ENCODE measurements at regions not wholly inside any gene's neighbourhood (a gene's known extent, or its start where the extent isn't known, plus 50 kb on each side); places are given as distances from the start of the nearest gene placed in this dataset.
"Not testable (repeated sequence)": the region's sequence is repeated elsewhere in the genome, so short reads cannot be mapped to it uniquely, and the experiment has no call there.

GRCh38 chr16:16942849-16943248 is 527.9 kb downstream of the XYLT1 start:
- not testable (repeated sequence) for DNase-seq

DNA sequence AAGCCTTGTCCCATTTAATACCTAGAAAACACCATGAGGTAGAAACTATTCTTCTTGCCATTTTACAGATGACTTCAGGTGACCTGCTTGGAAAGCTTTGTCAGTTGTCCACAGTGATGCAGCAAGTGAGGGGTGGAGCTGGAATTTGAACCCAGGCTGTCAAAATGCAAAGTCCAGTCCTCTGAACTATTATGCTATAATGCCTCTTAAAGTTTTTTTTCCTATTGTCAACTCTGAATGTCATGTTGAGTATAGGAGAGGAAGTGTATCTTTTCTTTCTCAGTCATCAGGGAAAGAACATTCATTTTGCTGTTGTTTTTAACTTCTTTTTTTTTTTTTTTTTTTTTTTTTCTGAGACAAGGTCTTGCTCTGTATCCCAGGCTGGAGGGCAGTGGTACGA is 525.6 kb downstream of the XYLT1 start:
- DNase-seq: no peak

DNA sequence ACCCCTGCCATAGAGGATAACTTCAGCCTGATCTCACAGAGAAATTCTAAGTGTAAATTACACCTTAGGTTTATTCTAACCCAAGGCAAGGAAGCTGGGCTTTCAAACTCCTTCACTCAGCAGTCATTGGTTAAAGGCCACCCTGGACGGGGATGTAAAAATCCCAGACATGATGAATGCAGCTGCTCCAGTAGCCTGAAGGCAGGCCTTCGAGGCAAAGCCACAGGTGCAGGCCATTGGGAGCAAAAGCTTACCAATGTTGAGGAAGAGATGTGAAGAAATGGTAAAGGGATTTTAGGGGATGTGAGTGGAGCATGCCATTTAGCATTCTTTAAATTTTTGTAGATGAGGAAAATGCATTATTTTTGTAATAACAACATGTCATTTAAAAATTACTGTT is 514.4 kb downstream of the XYLT1 start:
- DNase-seq: no peak

- no peak for DNase-seq
Measured at GRCh38 chr16:16960785-16961184, 510.0 kb downstream of the XYLT1 start.

GRCh38 chr16:16966439-16966838 is 504.3 kb downstream of the XYLT1 start:
- no peak for DNase-seq

DNA sequence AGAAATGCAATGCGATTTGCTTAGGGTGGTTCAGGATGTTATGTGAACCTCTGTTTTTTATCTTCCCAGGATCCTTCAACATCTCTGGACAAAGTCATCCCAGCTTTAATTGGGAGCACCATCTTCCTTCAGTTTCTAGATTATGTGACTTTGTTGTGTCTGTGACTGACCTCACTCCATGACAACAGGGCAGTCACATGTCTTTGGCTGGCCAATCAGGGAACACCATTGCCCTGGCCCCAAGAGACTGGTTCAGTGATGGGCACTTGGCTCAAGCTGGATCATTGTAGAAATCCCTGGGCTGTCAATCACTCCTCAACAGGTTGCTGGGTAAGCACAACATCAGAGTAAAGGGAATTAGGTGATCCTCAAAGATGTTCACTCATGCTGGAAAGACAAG is 499.7 kb downstream of the XYLT1 start:
- no peak for DNase-seq

DNA sequence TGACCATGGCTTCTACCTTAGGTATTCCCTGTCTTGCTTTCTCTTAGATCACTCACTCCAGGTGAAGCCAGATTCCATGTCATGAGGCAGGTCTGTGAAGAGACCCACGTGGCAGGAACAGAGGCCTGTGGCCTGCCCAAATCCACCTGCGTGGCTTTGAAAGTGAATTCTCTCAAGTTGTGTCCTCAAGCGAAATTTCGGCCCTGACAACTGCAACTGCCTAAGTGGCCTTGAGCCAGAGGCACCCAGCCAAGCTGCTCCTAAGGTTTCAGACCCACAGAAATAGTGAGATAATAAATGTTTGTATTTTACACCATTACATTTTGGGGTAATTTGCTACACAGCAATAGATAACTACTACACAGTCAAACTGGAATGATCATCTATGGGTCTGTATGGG is 497.9 kb downstream of the XYLT1 start:
- DNase-seq: no peak

DNA sequence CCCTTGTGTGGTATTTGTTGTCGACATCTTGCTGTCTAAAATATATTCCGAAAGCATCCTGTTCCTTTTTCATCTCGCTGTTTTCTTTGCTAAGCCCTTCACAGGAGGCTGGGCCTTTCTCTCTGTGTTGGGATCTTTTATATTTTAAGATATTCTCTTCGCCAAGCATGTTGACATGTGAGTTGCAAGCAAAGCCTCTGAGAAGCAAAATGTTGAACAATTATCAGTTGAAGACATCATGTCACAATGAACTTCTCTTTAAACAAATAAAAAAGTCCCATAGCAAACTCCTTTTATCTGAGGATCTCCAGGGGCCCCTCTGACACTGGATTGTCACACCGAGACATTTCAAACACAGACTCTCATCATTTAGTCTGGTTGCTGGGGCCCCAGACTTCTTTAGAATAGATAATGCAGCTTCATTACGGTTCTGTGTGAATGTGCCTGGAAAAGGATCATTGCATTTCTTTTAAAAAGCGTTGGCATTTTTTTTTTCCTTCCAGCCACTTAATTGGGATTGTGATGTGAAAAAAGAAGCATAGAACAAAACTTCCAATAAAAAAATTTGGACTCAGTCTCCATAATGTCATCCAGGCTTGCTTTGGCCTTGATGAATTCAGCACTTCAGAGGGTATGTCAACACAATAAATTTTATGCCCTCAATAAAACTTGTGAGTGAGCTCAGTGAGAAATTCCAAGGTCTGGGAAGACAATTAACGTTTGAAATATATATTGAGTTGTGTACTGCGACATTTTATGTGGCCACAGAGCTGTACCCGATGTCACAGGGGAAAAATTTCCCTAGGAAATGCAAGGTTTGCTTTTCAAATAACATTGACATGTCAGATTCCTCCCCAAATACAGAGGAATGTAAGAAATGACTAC is 496.8 kb downstream of the XYLT1 start:
- DNase-seq: no peak

DNA sequence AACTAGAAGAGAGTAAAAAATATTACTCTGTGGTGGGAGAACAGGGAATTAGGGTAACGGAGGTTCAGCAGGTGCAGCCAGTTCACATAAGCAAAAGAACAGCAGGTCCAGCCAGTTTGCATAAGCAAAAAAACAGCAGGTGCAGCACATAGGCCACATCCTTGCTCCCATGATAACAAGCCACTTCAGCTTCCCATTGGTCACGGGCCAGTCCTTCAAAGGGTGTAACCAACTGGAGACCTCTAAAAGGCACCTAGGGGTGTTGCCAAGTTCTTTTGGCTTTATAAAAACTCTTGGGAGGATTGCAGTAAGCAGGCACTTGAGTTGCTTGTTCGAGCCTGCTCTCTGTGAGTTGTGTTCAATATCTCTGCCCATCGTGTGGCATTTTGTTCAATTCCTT is 488.1 kb downstream of the XYLT1 start:
- DNase-seq: no peak

GRCh38 chr16:16983582-16983981 is 487.2 kb downstream of the XYLT1 start:
- DNase-seq: no peak

DNA sequence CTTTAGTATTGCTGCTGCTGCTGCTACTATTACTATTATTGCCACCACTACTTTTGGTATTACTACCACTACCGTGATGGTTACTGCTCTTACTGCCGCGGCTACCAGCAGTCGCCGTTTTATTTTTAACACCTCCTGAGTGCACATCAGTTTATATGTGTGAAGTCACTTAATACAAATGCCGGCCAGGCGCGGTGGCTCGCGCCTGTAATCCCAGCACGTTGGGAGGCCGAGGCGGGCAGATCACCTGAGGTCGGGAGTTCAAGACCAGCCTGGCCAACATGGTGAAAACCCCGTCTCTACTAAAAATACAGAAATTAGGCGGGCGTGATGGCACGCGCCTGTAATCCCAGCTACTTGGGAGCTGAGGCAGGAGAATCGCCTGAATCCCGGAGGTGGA is 486.7 kb downstream of the XYLT1 start:
- not testable (repeated sequence) for DNase-seq

DNA sequence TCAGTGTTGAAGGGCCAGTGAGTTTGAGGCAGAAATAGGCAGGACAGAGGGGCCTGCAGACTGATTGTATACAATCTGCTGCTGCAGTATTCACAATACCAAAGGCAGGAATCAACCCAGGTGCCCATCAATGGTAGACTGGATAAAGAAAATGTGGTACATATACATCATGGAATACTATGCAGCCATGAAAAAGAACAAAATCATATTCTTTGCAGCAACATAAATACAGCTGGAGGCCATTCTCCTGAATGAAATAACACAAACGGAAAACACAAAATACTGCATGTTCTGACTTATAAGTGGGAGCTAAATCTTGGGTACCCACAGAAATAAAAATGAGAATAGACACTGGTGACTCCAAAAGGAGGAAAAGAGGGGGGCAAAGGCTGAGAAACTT is 485.1 kb downstream of the XYLT1 start:
- no peak for DNase-seq

DNA sequence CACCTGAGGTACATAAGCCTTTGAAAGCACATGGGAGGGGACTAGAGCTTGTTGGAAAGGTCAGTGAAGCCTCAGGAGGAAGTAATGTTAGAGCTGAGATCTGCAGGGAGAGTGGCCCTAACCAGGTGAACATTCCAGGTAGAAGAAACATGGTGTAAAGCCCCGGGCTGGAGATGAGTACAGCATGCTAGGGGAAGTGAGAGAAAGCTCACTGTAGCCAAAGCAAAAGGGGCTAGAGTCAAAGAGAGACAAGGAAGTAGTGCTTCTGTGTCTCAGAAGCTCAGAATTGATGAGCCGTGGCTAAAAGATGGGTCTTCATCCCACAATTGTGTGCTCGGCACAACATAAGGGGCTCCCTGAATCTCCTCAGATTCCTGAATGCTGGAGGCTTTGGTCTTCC is 481.8 kb downstream of the XYLT1 start:
- no peak for DNase-seq

DNA sequence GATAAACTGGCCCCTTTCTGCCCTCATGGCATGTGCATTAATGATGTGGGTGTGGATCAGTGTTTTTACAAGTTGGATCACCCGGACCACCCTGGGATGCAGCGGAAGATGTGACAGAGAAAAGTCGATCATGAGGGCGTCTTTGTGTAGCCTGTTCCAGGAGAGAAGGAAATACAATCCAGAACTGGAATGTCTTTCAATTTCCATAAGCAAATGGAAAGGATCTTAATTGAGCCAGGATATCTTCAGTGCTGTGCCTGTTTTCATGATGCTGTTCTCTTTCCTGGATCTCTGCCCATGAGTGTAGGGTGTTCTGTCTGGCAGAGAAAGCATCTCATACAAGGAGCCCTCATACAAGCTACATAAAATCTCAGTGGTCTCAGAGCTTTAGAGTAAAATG is 481.4 kb downstream of the XYLT1 start:
- no peak for DNase-seq

DNA sequence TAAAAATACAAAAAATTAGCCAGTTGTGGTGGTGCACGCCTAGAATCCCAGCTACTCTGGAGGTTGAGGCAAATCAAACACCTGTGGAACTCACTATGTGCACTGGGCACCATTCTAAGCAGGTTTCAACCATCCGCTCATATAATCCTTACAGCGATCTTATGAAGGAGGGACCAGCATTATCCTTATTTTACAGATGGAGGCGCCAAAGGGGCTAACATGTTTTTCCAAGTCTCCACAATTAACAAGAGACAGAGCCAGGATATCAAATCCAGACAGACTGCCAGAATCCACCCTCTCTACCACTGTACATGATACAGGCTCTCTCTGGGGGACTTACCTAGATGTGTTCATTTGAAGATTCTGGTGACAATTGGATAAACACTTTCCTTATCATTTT is 479.0 kb downstream of the XYLT1 start:
- no peak for DNase-seq

DNA sequence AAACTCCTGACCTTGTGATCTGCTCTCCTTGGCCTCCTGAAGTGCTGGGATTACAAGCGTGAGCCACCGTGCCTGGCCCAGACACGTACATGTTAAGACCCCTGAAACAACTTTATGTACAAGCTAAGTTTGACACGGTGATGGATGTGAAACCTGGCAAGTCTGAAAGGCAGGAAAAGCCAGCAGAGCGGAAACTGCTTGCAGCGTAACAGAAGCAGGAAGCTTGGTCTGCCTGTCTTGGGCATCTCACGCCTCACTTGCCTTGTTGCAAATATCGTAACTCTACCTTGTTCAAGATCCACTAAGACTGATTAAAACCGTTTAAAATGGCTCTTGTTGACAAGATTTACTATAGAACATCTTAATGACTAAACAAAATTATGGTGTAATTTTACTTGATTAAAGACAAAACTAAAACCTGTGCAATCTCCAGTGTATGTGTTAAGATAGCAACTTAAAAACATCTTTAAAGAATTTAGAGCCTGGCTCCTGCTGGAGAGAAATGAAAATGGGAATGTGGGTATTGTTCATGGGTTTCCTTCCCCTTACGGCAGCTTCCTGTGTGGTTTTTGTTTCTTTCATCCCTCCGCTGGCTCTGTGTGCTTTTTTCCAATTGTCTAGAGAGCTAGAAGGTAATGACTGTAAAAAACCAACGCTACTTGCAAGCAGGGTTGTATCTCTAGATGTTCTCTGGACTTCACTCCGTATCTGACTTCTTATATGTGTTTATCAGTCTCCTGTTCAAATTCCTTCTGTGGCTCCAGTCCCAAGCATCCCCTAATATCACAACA is 477.6 kb downstream of the XYLT1 start:
- DNase-seq: no peak

GRCh38 chr16:16994831-16995230 is 475.9 kb downstream of the XYLT1 start:
- no peak for DNase-seq

DNA sequence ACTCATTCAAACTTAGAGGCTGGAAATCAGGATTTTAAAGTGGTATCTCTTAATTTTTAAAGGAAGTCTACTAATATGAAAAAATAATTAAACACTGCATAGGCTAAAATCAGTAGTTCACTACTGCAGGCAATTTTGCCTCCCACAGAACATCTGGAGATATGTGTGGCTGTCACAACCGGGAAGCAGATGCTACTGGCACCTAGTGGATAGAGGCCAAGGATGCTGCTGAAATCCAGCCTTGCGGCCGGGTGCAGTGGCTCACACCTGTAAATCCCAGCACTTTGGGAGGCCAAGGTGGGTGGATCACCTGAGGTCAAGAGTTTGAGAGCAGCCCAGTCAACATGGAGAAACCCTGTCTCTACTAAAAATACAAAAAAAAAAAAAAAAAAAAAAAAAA is 473.9 kb downstream of the XYLT1 start:
- DNase-seq: no peak

DNA sequence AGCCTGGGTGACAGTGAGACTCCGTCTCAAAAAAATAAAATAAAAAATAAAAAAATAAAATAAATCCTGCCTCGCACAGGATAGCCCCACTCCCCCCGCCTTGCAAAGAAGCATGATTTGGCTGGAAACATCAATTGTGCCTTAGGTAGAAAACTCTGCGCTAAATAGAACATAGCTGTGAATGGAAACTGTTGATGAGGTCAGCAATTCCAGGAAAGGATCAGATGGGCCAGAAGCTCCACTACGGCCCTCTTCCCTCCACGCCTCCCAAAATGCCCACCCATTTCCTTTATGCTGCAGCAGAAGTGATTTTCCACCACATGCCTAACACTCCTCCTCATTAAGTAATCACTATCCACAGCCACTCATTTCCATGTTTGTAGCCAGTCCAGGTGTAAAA is 473.4 kb downstream of the XYLT1 start:
- DNase-seq: no peak

DNA sequence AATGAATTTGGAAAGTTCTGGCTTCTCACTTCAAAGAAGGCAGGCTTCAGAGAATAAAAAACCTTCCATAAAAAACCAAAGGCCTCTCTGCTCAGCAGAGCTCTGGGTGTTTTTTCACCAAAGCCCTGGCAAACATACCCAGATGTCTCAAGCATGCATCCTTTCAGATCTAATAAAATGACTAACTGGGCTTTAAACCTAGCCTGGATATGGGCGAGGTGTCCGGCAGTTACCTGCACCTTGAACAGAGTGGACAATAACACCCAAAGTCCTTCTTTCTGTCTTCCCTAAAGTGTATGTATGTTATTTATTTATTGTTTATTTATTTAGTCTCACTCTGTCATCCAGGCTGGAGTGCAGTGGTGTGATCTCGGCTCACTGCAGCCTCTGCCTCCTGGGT is 469.3 kb downstream of the XYLT1 start:
- no peak for DNase-seq

DNA sequence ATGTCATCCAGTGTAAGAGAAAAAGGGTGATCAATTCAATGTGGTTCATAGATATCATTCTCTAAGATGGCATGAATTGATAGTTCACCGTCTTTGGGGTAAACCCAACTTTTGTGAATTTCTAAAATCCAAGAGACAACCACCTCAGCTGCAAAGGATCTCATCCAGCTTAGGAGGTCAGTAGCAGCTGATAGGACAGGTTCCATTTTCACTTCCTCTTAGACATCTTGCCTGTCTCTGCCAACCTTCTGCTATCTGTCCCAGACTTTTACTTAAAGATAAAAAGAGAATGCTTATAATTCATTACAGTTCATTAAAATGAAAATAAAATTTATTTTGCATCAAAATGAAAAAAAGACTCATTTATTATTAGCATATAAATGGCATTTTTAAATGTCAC is 468.2 kb downstream of the XYLT1 start:
- DNase-seq: no peak

- not testable (repeated sequence) for DNase-seq
Measured at GRCh38 chr16:17005963-17006362, 464.8 kb downstream of the XYLT1 start.

DNA sequence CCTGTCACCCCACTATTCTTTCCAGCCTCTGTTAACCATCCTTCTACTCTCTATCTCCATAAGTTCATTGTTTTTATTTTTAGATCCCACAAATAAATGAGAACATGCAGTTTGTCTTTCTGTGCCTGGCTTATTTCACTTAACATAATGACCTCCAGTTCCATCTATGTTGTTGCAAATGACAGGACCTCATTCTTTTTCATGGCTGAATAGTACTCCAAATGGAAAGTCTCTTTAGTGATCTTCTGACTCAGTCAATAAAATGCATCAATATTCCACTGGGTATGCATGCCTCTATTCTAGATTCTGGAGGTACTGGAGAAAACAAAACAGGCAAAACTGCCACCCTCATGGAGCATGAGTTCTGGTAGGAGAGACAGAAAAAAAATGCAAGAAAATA is 459.0 kb downstream of the XYLT1 start:
- DNase-seq: no peak

- no peak for DNase-seq
Measured at GRCh38 chr16:17013038-17013437, 457.7 kb downstream of the XYLT1 start.
